Fibroblast of pulmonary artery (primary cell): ENCODE measurements at regions not wholly inside any gene's neighbourhood (a gene's known extent, or its start where the extent isn't known, plus 50 kb on each side); places are given as distances from the start of the nearest gene placed in this dataset.

ENCODE experiments used
- DNase-seq: peaks from one replicate; pipeline ENCODE4 v3.0.0-alpha.2; 2010; ENCODE audit warnings: low read depth
- H3K4me3 ChIP-seq: replicated peaks from 2 replicates; pipeline ENCODE4 v1.5.1; 2011; ENCODE audit warnings: low read depth, mild to moderate bottlenecking, control low read depth, low read length, moderate library complexity
- CTCF ChIP-seq: IDR thresholded peaks from 2 replicates; pipeline ENCODE4 v1.5.1; 2011; ENCODE audit warnings: mild to moderate bottlenecking, control low read depth, low read length, inconsistent platforms; ENCODE audit errors: missing control alignments

- DNase-seq: no peak
- no peak overlapping the region for H3K4me3 ChIP-seq
- no peak for TF ChIP-seq CTCF
These were observed 149.0 kb upstream of the ST8SIA2 start for GRCh38 chr15:92244703-92245102.

- TF ChIP-seq CTCF: no peak
These were observed 145.9 kb upstream of the ST8SIA2 start for GRCh38 chr15:92247649-92248242.

GRCh38 chr15:92266796-92267685, 126.6 kb upstream of the ST8SIA2 start:
- DNase-seq: no peak
- no peak overlapping the region for H3K4me3 ChIP-seq
- TF ChIP-seq CTCF: no peak

More at GRCh38 chr15:92247649-92248242, 145.9 kb upstream of the ST8SIA2 start:
- no peak overlapping the region for H3K4me3 ChIP-seq
- no peak for DNase-seq

- DNase-seq: no peak
- no peak overlapping the region for H3K4me3 ChIP-seq
- TF ChIP-seq CTCF: no peak
These were observed 124.8 kb upstream of the ST8SIA2 start for GRCh38 chr15:92268900-92269299.

- no peak overlapping the region for H3K4me3 ChIP-seq
- TF ChIP-seq CTCF: no peak
- no peak for DNase-seq
These were observed 122.5 kb upstream of the ST8SIA2 start for GRCh38 chr15:92271179-92271578.

- no peak overlapping the region for H3K4me3 ChIP-seq
- TF ChIP-seq CTCF: no peak
These were observed 121.6 kb upstream of the ST8SIA2 start for GRCh38 chr15:92272106-92272505.

More at GRCh38 chr15:92272106-92272505, 121.6 kb upstream of the ST8SIA2 start:
- DNase-seq: no peak
